Erythroblast (primary cell): ENCODE measurements at regions not wholly inside any gene's neighbourhood (a gene's known extent, or its start where the extent isn't known, plus 50 kb on each side); places are given as distances from the start of the nearest gene placed in this dataset.

Source experiments
- GATA1 ChIP-seq: IDR thresholded peaks from 2 replicates; pipeline ENCODE4 v1.6.1; 2011; ENCODE audit warnings: low read depth, mild to moderate bottlenecking, control low read depth, low read length, moderate library complexity
- POLR2A ChIP-seq: IDR thresholded peaks from 2 replicates; pipeline ENCODE4 v1.6.1; 2011; ENCODE audit warnings: mild to moderate bottlenecking, low read length

DNA sequence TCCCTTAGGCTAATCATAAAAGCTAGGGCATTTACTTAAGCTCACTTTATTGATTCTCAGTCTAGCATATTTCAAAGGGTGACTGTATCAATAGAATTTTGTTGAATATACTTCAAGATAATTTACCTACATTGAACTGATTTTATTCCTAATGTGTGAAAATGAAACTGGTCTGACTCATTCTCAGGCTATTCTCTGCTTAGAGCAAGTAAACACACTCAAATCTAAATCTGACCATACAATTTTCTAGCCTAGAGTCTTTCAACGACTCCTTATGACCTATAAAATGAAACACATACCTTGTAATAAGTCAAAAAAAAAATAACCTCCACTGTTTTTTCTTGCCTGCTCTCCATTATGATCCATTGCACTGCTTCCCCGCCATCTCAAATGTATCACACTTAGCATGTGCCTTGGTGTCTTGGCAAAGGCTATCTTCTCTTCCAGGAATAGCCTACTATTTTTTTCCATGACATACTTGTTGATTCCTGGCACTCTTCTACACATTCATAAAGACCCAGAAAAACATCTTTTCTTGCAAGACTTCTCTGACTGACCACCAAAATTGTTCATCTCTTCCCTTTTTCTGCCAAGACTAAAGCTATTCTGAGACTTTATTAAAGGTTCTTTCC lies 965.1 kb upstream of the HS3ST1 start:
- no peak for TF ChIP-seq POLR2A
- TF ChIP-seq GATA1 = no peak
